ENCODE measurements at regions not wholly inside any gene's neighbourhood (a gene's known extent, or its start where the extent isn't known, plus 50 kb on each side); places are given as distances from the start of the nearest gene placed in this dataset.

DNA sequence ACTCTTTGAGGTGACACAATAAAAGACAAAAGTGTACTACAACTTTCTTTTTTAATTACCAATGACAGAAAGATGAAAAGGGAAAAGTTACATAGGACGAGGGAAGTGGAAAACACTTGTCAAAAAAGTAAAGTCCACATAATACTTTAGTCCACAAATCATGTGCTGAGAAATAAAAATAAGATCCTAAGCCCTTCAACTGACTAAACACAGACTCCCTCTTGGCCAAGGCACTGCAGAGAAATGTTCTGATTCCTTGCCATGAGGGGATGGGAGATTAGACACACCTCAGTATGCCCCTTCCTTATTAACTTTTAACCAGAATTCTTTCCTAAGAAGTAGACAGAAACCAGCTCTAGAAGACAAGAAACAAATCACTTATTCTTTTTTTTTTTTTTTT, 59.5 kb upstream of the TGFBR2 start:
- Histone ChIP-seq H3K4me1 (ENCODE audit: control insufficient read depth, insufficient read depth, low read length) (no peaks in the 10 kb centered on the region), H3K4me3 (ENCODE audit: low read length) (no peak overlapping the region), H3K27ac (ENCODE audit: low read depth, low read length) (no peak overlapping the region), H3K9me3 (ENCODE audit: control insufficient read depth, low read length) (peaks cover 5% of the 10 kb centered on the region), H3K27me3 (ENCODE audit: control insufficient read depth, insufficient read depth, low read length, poor library complexity, severe bottlenecking) (no peaks in the 10 kb centered on the region), H3K9ac (ENCODE audit: extremely low read depth, low read length, poor library complexity, severe bottlenecking) (no peak overlapping the region), H3K36me3 (ENCODE audit: control insufficient read depth, insufficient read depth, low read length) (no peaks in the 10 kb centered on the region)
- DNase-seq: no peak
- no peak overlapping the region for H3K27ac Mint-ChIP-seq
- 100% methylated on average over 1 of the region's 1 CpG; no CpG with 5 or more reads in 1 of the 2 experiments for WGBS, 2 experiments (ENCODE audit: insufficient coverage in 1 of 2, insufficient read length in 1 of 2)
- H3K9me3 Mint-ChIP-seq: peaks cover 12% of the 10 kb centered on the region
- TF ChIP-seq, protein P1, sequence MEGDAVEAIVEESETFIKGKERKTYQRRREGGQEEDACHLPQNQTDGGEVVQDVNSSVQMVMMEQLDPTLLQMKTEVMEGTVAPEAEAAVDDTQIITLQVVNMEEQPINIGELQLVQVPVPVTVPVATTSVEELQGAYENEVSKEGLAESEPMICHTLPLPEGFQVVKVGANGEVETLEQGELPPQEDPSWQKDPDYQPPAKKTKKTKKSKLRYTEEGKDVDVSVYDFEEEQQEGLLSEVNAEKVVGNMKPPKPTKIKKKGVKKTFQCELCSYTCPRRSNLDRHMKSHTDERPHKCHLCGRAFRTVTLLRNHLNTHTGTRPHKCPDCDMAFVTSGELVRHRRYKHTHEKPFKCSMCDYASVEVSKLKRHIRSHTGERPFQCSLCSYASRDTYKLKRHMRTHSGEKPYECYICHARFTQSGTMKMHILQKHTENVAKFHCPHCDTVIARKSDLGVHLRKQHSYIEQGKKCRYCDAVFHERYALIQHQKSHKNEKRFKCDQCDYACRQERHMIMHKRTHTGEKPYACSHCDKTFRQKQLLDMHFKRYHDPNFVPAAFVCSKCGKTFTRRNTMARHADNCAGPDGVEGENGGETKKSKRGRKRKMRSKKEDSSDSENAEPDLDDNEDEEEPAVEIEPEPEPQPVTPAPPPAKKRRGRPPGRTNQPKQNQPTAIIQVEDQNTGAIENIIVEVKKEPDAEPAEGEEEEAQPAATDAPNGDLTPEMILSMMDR (conservative IDR thresholded peaks at IDR 0.05): no peak
- peaks cover 4% of the 10 kb centered on the region for H3K36me3 Mint-ChIP-seq (ENCODE audit: low read depth)
- H3K27me3 Mint-ChIP-seq (ENCODE audit: insufficient read depth): no peaks in the 10 kb centered on the region
- H3K4me3 Mint-ChIP-seq: no peak overlapping the region
- peaks cover 28% of the 10 kb centered on the region for H3K4me1 Mint-ChIP-seq

DNA sequence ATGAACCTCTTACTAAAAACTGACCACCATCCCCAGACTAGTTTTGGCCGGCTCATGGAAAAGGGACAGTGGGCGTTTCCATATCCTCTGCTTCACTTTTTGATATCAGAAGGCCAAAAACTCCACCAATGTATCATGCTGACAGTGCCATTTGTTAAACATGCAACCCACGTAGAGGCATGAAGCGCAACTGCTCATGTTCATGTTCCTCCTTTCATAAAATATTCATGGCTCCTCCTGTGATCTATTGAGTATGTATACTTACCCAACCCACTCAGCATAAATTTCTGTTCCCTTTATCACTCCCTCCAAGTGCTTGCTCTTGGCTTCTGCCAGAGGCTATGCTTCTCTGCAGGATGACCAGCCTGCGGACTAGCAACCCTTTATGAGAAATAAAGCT, 58.7 kb upstream of the TGFBR2 start:
- no peak overlapping the region for H3K27ac ChIP-seq (ENCODE audit: low read depth, low read length)
- H3K4me3 ChIP-seq (ENCODE audit: low read length): no peak overlapping the region
- no peaks in the 10 kb centered on the region for H3K4me1 ChIP-seq (ENCODE audit: control insufficient read depth, insufficient read depth, low read length)
- H3K4me3 Mint-ChIP-seq: no peak overlapping the region
- TF ChIP-seq, protein P1 (conservative IDR thresholded peaks at IDR 0.05): no peak
- H3K27ac Mint-ChIP-seq: no peak overlapping the region
- no peaks in the 10 kb centered on the region for H3K36me3 ChIP-seq (ENCODE audit: control insufficient read depth, insufficient read depth, low read length)
- H3K9ac ChIP-seq (ENCODE audit: extremely low read depth, low read length, poor library complexity, severe bottlenecking): no peak overlapping the region
- no peak for DNase-seq
- 90 to 95% methylated on average over 3 to 5 of the region's 5 CpGs for WGBS, 2 experiments (ENCODE audit: insufficient coverage in 1 of 2, insufficient read length in 1 of 2)
- peaks cover 12% of the 10 kb centered on the region for H3K9me3 Mint-ChIP-seq
- peaks cover 4% of the 10 kb centered on the region for H3K36me3 Mint-ChIP-seq (ENCODE audit: low read depth)
- peaks cover 5% of the 10 kb centered on the region for H3K9me3 ChIP-seq (ENCODE audit: control insufficient read depth, low read length)
- H3K27me3 ChIP-seq (ENCODE audit: control insufficient read depth, insufficient read depth, low read length, poor library complexity, severe bottlenecking): no peaks in the 10 kb centered on the region
- peaks cover 36% of the 10 kb centered on the region for H3K4me1 Mint-ChIP-seq
- H3K27me3 Mint-ChIP-seq (ENCODE audit: insufficient read depth): no peaks in the 10 kb centered on the region

DNA sequence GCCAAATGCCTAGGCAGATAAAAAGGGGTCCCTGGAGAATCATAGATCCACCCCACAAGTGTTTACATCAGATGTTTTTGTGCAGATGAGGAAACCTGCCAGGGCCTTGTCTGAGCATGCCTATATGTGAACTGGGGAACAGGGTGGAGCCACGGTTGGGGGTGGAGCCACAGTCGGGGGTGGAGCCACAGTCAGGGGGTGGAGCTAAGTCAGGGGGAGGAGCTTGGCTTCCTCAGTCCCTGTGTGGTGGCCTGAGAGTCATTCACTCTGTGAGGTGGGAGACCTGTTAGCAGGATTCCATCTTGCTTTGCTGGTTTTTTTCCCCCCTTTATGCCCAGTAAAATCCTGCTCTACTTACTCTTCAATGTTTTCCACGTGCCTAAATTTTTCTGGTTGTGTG, 57.8 kb upstream of the TGFBR2 start:
- 70 to 100% methylated on average over 1 to 3 of the region's 3 CpGs for WGBS, 2 experiments (ENCODE audit: insufficient coverage in 1 of 2, insufficient read length in 1 of 2)
- H3K36me3 ChIP-seq (ENCODE audit: control insufficient read depth, insufficient read depth, low read length): no peaks in the 10 kb centered on the region

More for the DNA sequence above, 57.8 kb upstream of the TGFBR2 start:
- H3K27me3 ChIP-seq (ENCODE audit: control insufficient read depth, insufficient read depth, low read length, poor library complexity, severe bottlenecking): no peaks in the 10 kb centered on the region
- H3K27ac ChIP-seq (ENCODE audit: low read depth, low read length): no peak overlapping the region
- Mint-ChIP-seq H3K36me3 (ENCODE audit: low read depth) (peaks cover 4% of the 10 kb centered on the region), H3K4me1 (peaks cover 41% of the 10 kb centered on the region), H3K27ac (no peak overlapping the region), H3K4me3 (no peak overlapping the region), H3K27me3 (ENCODE audit: insufficient read depth) (no peaks in the 10 kb centered on the region), H3K9me3 (peaks cover 12% of the 10 kb centered on the region)
- no peak overlapping the region for H3K4me3 ChIP-seq (ENCODE audit: low read length)
- TF ChIP-seq, protein P1 (conservative IDR thresholded peaks at IDR 0.05): no peak
- H3K9me3 ChIP-seq (ENCODE audit: control insufficient read depth, low read length): peaks cover 5% of the 10 kb centered on the region
- no peaks in the 10 kb centered on the region for H3K4me1 ChIP-seq (ENCODE audit: control insufficient read depth, insufficient read depth, low read length)
- peak; percentile 86 for DNase-seq
- no peak overlapping the region for H3K9ac ChIP-seq (ENCODE audit: extremely low read depth, low read length, poor library complexity, severe bottlenecking)

Data from endodermal cell (in vitro differentiated cells).